ENCODE measurements at regions not wholly inside any gene's neighbourhood (a gene's known extent, or its start where the extent isn't known, plus 50 kb on each side); places are given as distances from the start of the nearest gene placed in this dataset.

DNA sequence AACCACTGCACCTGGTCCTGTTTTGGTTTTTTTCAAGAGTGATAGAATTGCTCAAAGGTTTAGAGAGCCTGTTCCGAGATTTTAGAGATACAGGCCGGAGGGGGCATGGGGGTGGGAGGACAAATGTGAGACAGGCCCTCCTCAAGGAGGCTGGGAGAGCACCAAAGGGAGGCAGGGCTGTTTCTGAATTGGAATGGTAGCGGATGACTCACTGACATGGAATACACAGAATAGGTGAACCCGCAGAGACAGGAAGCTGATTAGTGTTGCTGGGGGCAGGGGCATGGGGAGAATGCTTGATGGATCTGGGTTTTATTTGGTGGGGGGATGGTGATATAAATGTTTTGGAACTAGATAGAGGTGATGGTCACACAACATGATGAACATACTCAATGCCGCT lies 111.0 kb upstream of the MGAT5 start:
- TF ChIP-seq EP300 (IDR thresholded peaks at IDR 0.05) (no peak), CTCF (IDR thresholded peaks at IDR 0.05) (no peak)
